Loucy (cell line): ENCODE measurements at regions not wholly inside any gene's neighbourhood (a gene's known extent, or its start where the extent isn't known, plus 50 kb on each side); places are given as distances from the start of the nearest gene placed in this dataset.

ENCODE experiments used
- H2AFZ ChIP-seq: fragments of 200-600 bp; sonication (generic); 2 replicates; pipeline ENCODE4 v1.6.0; 2016; ENCODE audit warnings: antibody characterized with exemption, mild to moderate bottlenecking, low read length, moderate library complexity
- H3F3A ChIP-seq: fragments of 200-600 bp; 2 replicates; pipeline ENCODE4 v1.6.0; 2016; ENCODE audit warnings: antibody characterized with exemption, low read depth, mild to moderate bottlenecking
- H3K27me3 ChIP-seq: fragments of 200-600 bp; sonication (generic); 2 replicates; pipeline ENCODE4 v1.6.1; 2014; ENCODE audit warnings: low read length, mild to moderate bottlenecking; ENCODE audit not compliant: insufficient read depth, poor library complexity, severe bottlenecking
- H3K36me3 ChIP-seq: fragments of 200-600 bp; sonication (generic); 2 replicates; pipeline ENCODE4 v1.6.1; 2016; ENCODE audit warnings: low read length; ENCODE audit not compliant: insufficient read depth
- H3K4me1 ChIP-seq: fragments of 200-600 bp; sonication (generic); 2 replicates; pipeline ENCODE4 v1.5.1; 2014; ENCODE audit warnings: low read length, mild to moderate bottlenecking; ENCODE audit not compliant: insufficient read depth, poor library complexity, severe bottlenecking
- H3K4me2 ChIP-seq: fragments of 200-600 bp; sonication (generic); 2 replicates; pipeline ENCODE4 v1.6.0; 2014; ENCODE audit warnings: antibody characterized with exemption, low read length, low read depth, mild to moderate bottlenecking; ENCODE audit not compliant: poor library complexity, severe bottlenecking
- H3K4me3 ChIP-seq: fragments of 200-600 bp; sonication (generic); 2 replicates; pipeline ENCODE4 v1.5.1; 2014; ENCODE audit warnings: low read length, mild to moderate bottlenecking, mixed read lengths; ENCODE audit not compliant: poor library complexity, severe bottlenecking
- H3K79me2 ChIP-seq: fragments of 200-600 bp; sonication (generic); 2 replicates; pipeline ENCODE4 v1.6.1; 2014; ENCODE audit warnings: low read length; ENCODE audit not compliant: insufficient read depth
- H3K9ac ChIP-seq: fragments of 200-600 bp; sonication (generic); 2 replicates; pipeline ENCODE4 v1.6.0; 2014; ENCODE audit warnings: mild to moderate bottlenecking, low read depth, low read length, moderate library complexity; ENCODE audit not compliant: poor library complexity, severe bottlenecking
- H3K9me2 ChIP-seq: fragments of 200-600 bp; sonication (generic); replicated peaks from 2 replicates; pipeline ENCODE4 v1.6.1; 2016; ENCODE audit warnings: low read depth, low read length, mixed read lengths
- H3K9me3 ChIP-seq: fragments of 200-600 bp; sonication (generic); 2 replicates; pipeline ENCODE4 v1.6.1; 2014; ENCODE audit warnings: mild to moderate bottlenecking, antibody characterized with exemption, low read length, low read depth; ENCODE audit not compliant: insufficient read depth
- H4K20me1 ChIP-seq: fragments of 200-600 bp; sonication (generic); 2 replicates; pipeline ENCODE4 v1.6.0; 2014; ENCODE audit warnings: antibody characterized with exemption, low read length, mild to moderate bottlenecking; ENCODE audit not compliant: insufficient read depth, poor library complexity, severe bottlenecking
- EZH2phosphoT487 ChIP-seq: fragments of 200-600 bp; IDR thresholded peaks from 2 replicates; pipeline ENCODE4 v1.6.1; 2018; ENCODE audit warnings: antibody characterized with exemption, mild to moderate bottlenecking, moderate library complexity, borderline replicate concordance
- TF ChIP-seq, protein P1 (sequence below): fragments of 200-600 bp; sonication (generic); conservative IDR thresholded peaks from 2 replicates; pipeline ENCODE4 v1.5.1; 2014; ENCODE audit warnings: mild to moderate bottlenecking, antibody characterized with exemption, low read length

- H3F3A ChIP-seq: no peaks in the 10 kb centered on the region
- H4K20me1 ChIP-seq: no peaks in the 10 kb centered on the region
- no peak overlapping the region for H3K9ac ChIP-seq
- no peaks in the 10 kb centered on the region for H3K9me3 ChIP-seq
- no peak overlapping the region for H3K4me3 ChIP-seq
- no peaks in the 10 kb centered on the region for H3K27me3 ChIP-seq
- TF ChIP-seq, protein P1, sequence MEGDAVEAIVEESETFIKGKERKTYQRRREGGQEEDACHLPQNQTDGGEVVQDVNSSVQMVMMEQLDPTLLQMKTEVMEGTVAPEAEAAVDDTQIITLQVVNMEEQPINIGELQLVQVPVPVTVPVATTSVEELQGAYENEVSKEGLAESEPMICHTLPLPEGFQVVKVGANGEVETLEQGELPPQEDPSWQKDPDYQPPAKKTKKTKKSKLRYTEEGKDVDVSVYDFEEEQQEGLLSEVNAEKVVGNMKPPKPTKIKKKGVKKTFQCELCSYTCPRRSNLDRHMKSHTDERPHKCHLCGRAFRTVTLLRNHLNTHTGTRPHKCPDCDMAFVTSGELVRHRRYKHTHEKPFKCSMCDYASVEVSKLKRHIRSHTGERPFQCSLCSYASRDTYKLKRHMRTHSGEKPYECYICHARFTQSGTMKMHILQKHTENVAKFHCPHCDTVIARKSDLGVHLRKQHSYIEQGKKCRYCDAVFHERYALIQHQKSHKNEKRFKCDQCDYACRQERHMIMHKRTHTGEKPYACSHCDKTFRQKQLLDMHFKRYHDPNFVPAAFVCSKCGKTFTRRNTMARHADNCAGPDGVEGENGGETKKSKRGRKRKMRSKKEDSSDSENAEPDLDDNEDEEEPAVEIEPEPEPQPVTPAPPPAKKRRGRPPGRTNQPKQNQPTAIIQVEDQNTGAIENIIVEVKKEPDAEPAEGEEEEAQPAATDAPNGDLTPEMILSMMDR: no peak
- no peak for TF ChIP-seq EZH2phosphoT487
- H3K4me1 ChIP-seq: no peaks in the 10 kb centered on the region
- H3K79me2 ChIP-seq: no peaks in the 10 kb centered on the region
- H3K36me3 ChIP-seq: no peaks in the 10 kb centered on the region
- no peak overlapping the region for H2AFZ ChIP-seq
- no peak overlapping the region for H3K4me2 ChIP-seq
- H3K9me2 ChIP-seq: no peaks in the 10 kb centered on the region
These were observed 358.7 kb downstream of the TGFB2 start for GRCh38 chr1:218703836-218704235.

- no peak overlapping the region for H3K4me2 ChIP-seq
- H3K4me1 ChIP-seq: no peaks in the 10 kb centered on the region
- no peak overlapping the region for H3K4me3 ChIP-seq
- H3F3A ChIP-seq: no peaks in the 10 kb centered on the region
- no peaks in the 10 kb centered on the region for H3K27me3 ChIP-seq
- H3K36me3 ChIP-seq: no peaks in the 10 kb centered on the region
- no peaks in the 10 kb centered on the region for H3K79me2 ChIP-seq
- H3K9ac ChIP-seq: no peak overlapping the region
- no peaks in the 10 kb centered on the region for H3K9me2 ChIP-seq
- no peaks in the 10 kb centered on the region for H4K20me1 ChIP-seq
- no peaks in the 10 kb centered on the region for H3K9me3 ChIP-seq
- H2AFZ ChIP-seq: no peak overlapping the region
- no peak for TF ChIP-seq EZH2phosphoT487
- TF ChIP-seq, protein P1: no peak
These were observed 360.3 kb downstream of the TGFB2 start for GRCh38 chr1:218705391-218705790.

DNA sequence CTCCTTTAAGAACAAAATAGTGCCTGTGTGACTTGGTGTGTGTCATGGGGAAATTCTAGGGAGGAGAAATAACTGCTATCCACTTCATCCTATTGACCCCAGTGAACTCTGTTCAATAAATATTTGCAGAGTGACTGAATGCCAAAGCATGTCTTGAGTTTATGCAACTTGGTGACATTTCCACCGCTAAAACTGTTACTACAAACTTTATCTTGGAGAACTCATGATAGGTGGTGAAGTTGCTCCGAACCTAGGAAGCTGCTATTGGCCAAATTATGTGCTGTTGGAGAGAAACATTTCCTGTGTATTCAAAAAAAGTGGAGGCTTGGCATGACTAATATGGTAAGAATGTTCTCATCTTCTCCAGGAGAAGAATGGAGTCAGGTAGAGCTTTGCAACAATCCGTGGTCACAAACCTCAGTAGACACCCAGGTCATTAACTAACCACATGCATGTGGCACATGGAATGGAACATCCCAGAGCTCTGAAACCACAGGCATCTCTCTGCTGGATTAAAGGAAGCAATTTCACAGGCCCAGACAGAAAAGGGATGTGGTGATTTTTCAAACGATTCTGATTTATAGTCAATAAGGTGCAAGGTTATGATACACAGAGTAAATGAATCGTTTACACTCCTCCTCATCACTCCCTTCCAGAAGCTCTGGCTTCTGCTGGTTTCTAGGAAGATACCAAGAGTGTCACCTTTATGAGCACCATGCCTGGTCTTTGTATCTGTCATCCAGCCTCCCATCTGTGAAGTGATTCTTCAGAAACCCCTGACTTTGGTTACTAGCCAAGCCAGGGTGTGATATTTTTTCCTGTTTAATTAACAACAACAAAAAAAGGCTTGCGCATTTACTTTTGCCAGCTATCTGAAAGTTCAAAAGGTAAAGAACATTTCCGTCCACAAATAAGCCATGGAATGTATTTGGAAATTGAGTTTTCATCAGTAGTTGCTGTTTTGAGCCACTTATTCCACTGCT is 361.1 kb downstream of the TGFB2 start:
- no peaks in the 10 kb centered on the region for H3K79me2 ChIP-seq
- H3K27me3 ChIP-seq: no peaks in the 10 kb centered on the region
- no peaks in the 10 kb centered on the region for H3K36me3 ChIP-seq
- TF ChIP-seq EZH2phosphoT487: no peak
- TF ChIP-seq, protein P1: no peak
- no peaks in the 10 kb centered on the region for H4K20me1 ChIP-seq
- H3K9me3 ChIP-seq: no peaks in the 10 kb centered on the region
- H3F3A ChIP-seq: no peaks in the 10 kb centered on the region
- H3K4me3 ChIP-seq: no peak overlapping the region
- H3K9ac ChIP-seq: no peak overlapping the region
- H3K9me2 ChIP-seq: no peaks in the 10 kb centered on the region
- no peak overlapping the region for H3K4me2 ChIP-seq
- H2AFZ ChIP-seq: no peak overlapping the region
- no peaks in the 10 kb centered on the region for H3K4me1 ChIP-seq
